IMR-90 (cell line): ENCODE measurements at regions not wholly inside any gene's neighbourhood (a gene's known extent, or its start where the extent isn't known, plus 50 kb on each side); places are given as distances from the start of the nearest gene placed in this dataset.

Experiments
- CTCF ChIP-seq: conservative IDR thresholded peaks from 2 replicates; pipeline ENCODE4 v1.5.1; 2012; ENCODE audit warnings: mild to moderate bottlenecking, low read depth, low read length, improper control_type of control experiment
- MXI1 ChIP-seq: IDR thresholded peaks from 2 replicates; pipeline ENCODE4 v1.6.1; 2012; ENCODE audit warnings: low read depth, mild to moderate bottlenecking, low read length, moderate library complexity, borderline replicate concordance
- POLR2A ChIP-seq: IDR thresholded peaks from 2 replicates; pipeline ENCODE4 v1.6.1; 2012; ENCODE audit warnings: mild to moderate bottlenecking, low read depth, low read length
- RAD21 ChIP-seq: IDR thresholded peaks from 2 replicates; pipeline ENCODE4 v1.6.1; 2012; ENCODE audit warnings: low read length, improper control_type of control experiment
- RFX5 ChIP-seq: IDR thresholded peaks from 2 replicates; pipeline ENCODE4 v1.8.0; 2012; ENCODE audit warnings: low read depth, mild to moderate bottlenecking, low read length, moderate library complexity
- SMC3 ChIP-seq: fragments of 150-350 bp; IDR thresholded peaks from 2 replicates; pipeline ENCODE4 v1.6.1; 2016; ENCODE audit warnings: low read depth, mild to moderate bottlenecking, antibody characterized with exemption, low read length, moderate library complexity
- TF ChIP-seq, protein P1 (sequence below): fragments of 150-350 bp; IDR thresholded peaks from 2 replicates; pipeline ENCODE4 v1.6.1; 2017; ENCODE audit warnings: mild to moderate bottlenecking, antibody characterized with exemption, low read length, low read depth

GRCh38 chr13:69300131-69300530 is 807.5 kb upstream of the ATXN8OS start:
- TF ChIP-seq CTCF, result no peak
- no peak for TF ChIP-seq MXI1
- TF ChIP-seq RAD21, result no peak
- TF ChIP-seq RFX5, result no peak
- no peak for TF ChIP-seq POLR2A
- TF ChIP-seq, protein P1, sequence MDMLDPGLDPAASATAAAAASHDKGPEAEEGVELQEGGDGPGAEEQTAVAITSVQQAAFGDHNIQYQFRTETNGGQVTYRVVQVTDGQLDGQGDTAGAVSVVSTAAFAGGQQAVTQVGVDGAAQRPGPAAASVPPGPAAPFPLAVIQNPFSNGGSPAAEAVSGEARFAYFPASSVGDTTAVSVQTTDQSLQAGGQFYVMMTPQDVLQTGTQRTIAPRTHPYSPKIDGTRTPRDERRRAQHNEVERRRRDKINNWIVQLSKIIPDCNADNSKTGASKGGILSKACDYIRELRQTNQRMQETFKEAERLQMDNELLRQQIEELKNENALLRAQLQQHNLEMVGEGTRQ, result no peak
- TF ChIP-seq SMC3, result no peak
